Panc1 (cell line): ENCODE measurements at regions not wholly inside any gene's neighbourhood (a gene's known extent, or its start where the extent isn't known, plus 50 kb on each side); places are given as distances from the start of the nearest gene placed in this dataset.

ENCODE experiments used
- ATAC-seq: fragments of 200-7000 bp; cut with Tn5 transposase; 2 replicates; pipeline ENCODE4 v1.9.1; 2020; ENCODE audit warnings: mild to moderate bottlenecking, moderate library complexity
- BruUV-seq: library from RNA; stranded (reverse); fragments of 400-500 nt; replicated peaks from 2 replicates; lab custom pipeline; 2021; lab: Mats Ljungman, UMichigan
- CTCF ChIA-PET: fragments of 300-600 bp; sonication (Branson Sonifier 250); formaldehyde crosslinking; loops from one replicate; lab custom pipeline; 2022; ENCODE audit warnings: antibody characterized with exemption; lab: Charles Lee
- POLR2A ChIA-PET: fragments of 300-600 bp; sonication (Branson Sonifier 250); formaldehyde crosslinking; loops from one replicate; lab custom pipeline; 2022; ENCODE audit warnings: antibody characterized with exemption; lab: Charles Lee
- DNase-seq: peaks from one replicate; pipeline ENCODE4 v3.0.0-alpha.2; 2010; ENCODE audit warnings: low read depth, low spot score
- H3K27ac ChIP-seq: 2 replicates; pipeline ENCODE4 v1.5.1; 2011; ENCODE audit warnings: mild to moderate bottlenecking, low read length, inconsistent platforms
- H3K27me3 ChIP-seq: fragments of 200-500 bp; sonication (Bioruptor generic); 2 replicates; pipeline ENCODE4 v1.6.0; 2014; ENCODE audit warnings: low read length, inconsistent platforms; ENCODE audit not compliant: control insufficient read depth, insufficient read depth
- H3K36me3 ChIP-seq: fragments of 200-500 bp; sonication (Bioruptor generic); 2 replicates; pipeline ENCODE4 v1.5.1; 2014; ENCODE audit warnings: inconsistent platforms, mild to moderate bottlenecking, low read length, moderate library complexity; ENCODE audit not compliant: control insufficient read depth, insufficient read depth
- H3K4me1 ChIP-seq: 2 replicates; pipeline ENCODE4 v1.5.1; 2011; ENCODE audit warnings: inconsistent platforms, mild to moderate bottlenecking, low read length, moderate library complexity; ENCODE audit not compliant: control insufficient read depth, insufficient read depth
- H3K4me3 ChIP-seq, 2 experiments: 2 replicates each; pipeline ENCODE4 v1.5.1; 2011 to 2012; ENCODE audit warnings: low read depth in 2 of 2, low read length in 2 of 2, mild to moderate bottlenecking in 2 of 2, inconsistent platforms in 1 of 2, moderate library complexity in 1 of 2
- H3K9me3 ChIP-seq: fragments of 200-500 bp; sonication (Bioruptor generic); 2 replicates; pipeline ENCODE4 v1.5.1; 2014; ENCODE audit warnings: low read depth, mild to moderate bottlenecking, inconsistent platforms, low read length, moderate library complexity; ENCODE audit not compliant: control insufficient read depth, insufficient read depth
- CTCF ChIP-seq: fragments of 450-650 bp; IDR thresholded peaks from 2 replicates; pipeline ENCODE4 v1.5.1; 2017; ENCODE audit warnings: mild to moderate bottlenecking
- POLR2AphosphoS5 ChIP-seq: IDR thresholded peaks from 2 replicates; pipeline ENCODE4 v1.6.1; 2012; ENCODE audit warnings: mild to moderate bottlenecking, low read depth, low read length, moderate library complexity
- REST ChIP-seq, 2 experiments: IDR thresholded peaks; 2 replicates each; pipeline ENCODE4 v1.6.1; 2011 to 2012; ENCODE audit warnings: low read depth in 2 of 2, control low read depth in 1 of 2, low read length in 1 of 2, mild to moderate bottlenecking in 1 of 2, moderate library complexity in 1 of 2; ENCODE audit not compliant: insufficient read depth in 1 of 2
- SIN3A ChIP-seq: IDR thresholded peaks from 2 replicates; pipeline ENCODE4 v1.6.1; 2012; ENCODE audit warnings: low read depth, mild to moderate bottlenecking, low read length, moderate library complexity, borderline replicate concordance; ENCODE audit not compliant: insufficient read depth
- TCF7L2 ChIP-seq: IDR thresholded peaks from 2 replicates; pipeline ENCODE4 v1.6.1; 2011; ENCODE audit warnings: mild to moderate bottlenecking, low read depth, low read length, inconsistent platforms
- in situ Hi-C: cut with HindIII; loops from 2 replicates; pipeline ENCODE4 v1.10.0; 2016; ENCODE audit warnings: low sequenced_read_pairs, low pct_unique_long_range_greater_than_20kb
- intact Hi-C: fragments of 100-400 bp; cut with micrococcal nuclease; formaldehyde crosslinking; loops from one replicate; pipeline ENCODE4 v1.10.0; 2022; ENCODE audit not compliant: unreplicated experiment

- no peak for ATAC-seq
- no peaks in the 10 kb centered on the region for H3K27me3 ChIP-seq
- no peak overlapping the region for H3K27ac ChIP-seq
- H3K36me3 ChIP-seq, result no peaks in the 10 kb centered on the region
- ChIA-PET POLR2A (no interaction called here), CTCF (no interaction called here)
- no peak for DNase-seq
- intact Hi-C loops (no loop called here), in situ Hi-C loops (no loop called here)
- no peaks in the 10 kb centered on the region for H3K4me1 ChIP-seq
- no peak overlapping the region for H3K4me3 ChIP-seq
- TF ChIP-seq POLR2AphosphoS5, result no peak
- TF ChIP-seq REST (IDR thresholded peaks at IDR 0.05; ENCODE audit: insufficient read depth in 1 of 2, low read depth in 2 of 2, low read length in 1 of 2), result no peak
- TF ChIP-seq TCF7L2, result no peak
- TF ChIP-seq SIN3A, result no peak
- no peak for TF ChIP-seq CTCF
- no TSS peak for BruUV-seq
- no peaks in the 10 kb centered on the region for H3K9me3 ChIP-seq
Observed at GRCh38 chr13:55669051-55669450, 1471.7 kb upstream of the PRR20A start.

- ATAC-seq, result no peak
- in situ Hi-C loops (no loop called here), intact Hi-C loops (no loop called here)
- Histone ChIP-seq H3K4me1 (no peaks in the 10 kb centered on the region), H3K36me3 (no peaks in the 10 kb centered on the region), H3K4me3 (no peak overlapping the region), H3K27ac (no peak overlapping the region), H3K27me3 (no peaks in the 10 kb centered on the region), H3K9me3 (no peaks in the 10 kb centered on the region)
- POLR2A ChIA-PET, result no interaction called here
- no TSS peak for BruUV-seq
- DNase-seq, result no peak
- TF ChIP-seq SIN3A, result no peak
- CTCF ChIA-PET, result no interaction called here
Observed at GRCh38 chr13:55673910-55674309, 1466.8 kb upstream of the PRR20A start.

- no peaks in the 10 kb centered on the region for H3K27me3 ChIP-seq
- no peak overlapping the region for H3K27ac ChIP-seq
- H3K9me3 ChIP-seq, result no peaks in the 10 kb centered on the region
- no peak overlapping the region for H3K4me3 ChIP-seq
- no TSS peak for BruUV-seq
- H3K4me1 ChIP-seq, result no peaks in the 10 kb centered on the region
- intact Hi-C loops, result no loop called here
- ChIA-PET POLR2A (no interaction called here), CTCF (no interaction called here)
- in situ Hi-C loops, result no loop called here
- DNase-seq (no peak), ATAC-seq (no peak)
- no peaks in the 10 kb centered on the region for H3K36me3 ChIP-seq
- no peak for TF ChIP-seq POLR2AphosphoS5
- no peak for TF ChIP-seq CTCF
- TF ChIP-seq SIN3A, result no peak
- TF ChIP-seq REST (IDR thresholded peaks at IDR 0.05; ENCODE audit: insufficient read depth in 1 of 2, low read depth in 2 of 2, low read length in 1 of 2), result no peak
Observed at GRCh38 chr13:55682776-55683175, 1457.9 kb upstream of the PRR20A start.
